RWPE1 (cell line): ENCODE measurements at regions not wholly inside any gene's neighbourhood (a gene's known extent, or its start where the extent isn't known, plus 50 kb on each side); places are given as distances from the start of the nearest gene placed in this dataset.

Source experiments
- CTCF ChIA-PET: fragments of 350-600 bp; sonication (Branson Sonifier 250); formaldehyde crosslinking; extraction: SDS; loops from one replicate; lab custom pipeline; 2021; lab: Yijun Ruan, JAX
- POLR2A ChIA-PET: fragments of 400-600 bp; formaldehyde crosslinking; extraction: SDS; loops from one replicate; lab custom pipeline; 2020; ENCODE audit warnings: antibody characterized with exemption; ENCODE audit not compliant: low non-redundant PET; lab: Yijun Ruan, JAX
- DNase-seq: peaks from one replicate; pipeline ENCODE4 v3.0.0; 2012; ENCODE audit warnings: low spot score
- H3K27ac ChIP-seq: fragments of 450-650 bp; 2 replicates; pipeline ENCODE4 v1.5.1; 2017
- CTCF ChIP-seq: fragments of 450-650 bp; conservative IDR thresholded peaks from 2 replicates; pipeline ENCODE4 v1.5.1; 2017; ENCODE audit warnings: low read depth, mild to moderate bottlenecking

- ChIA-PET POLR2A (interaction anchor here (0.7 kb wide), 1 partner anchor 193 kb away, joined by 3 read pairs; no protein-coding TSS in a partner anchor), CTCF (no interaction called here)
- H3K27ac ChIP-seq: no peak overlapping the region
- TF ChIP-seq CTCF: no peak
- no peak for DNase-seq
Measured at GRCh38 chr14:50055461-50056228, 60.7 kb downstream of the VCPKMT start.

GRCh38 chr14:50056435-50056834 is 59.9 kb downstream of the VCPKMT start:
- no peak for TF ChIP-seq CTCF
- POLR2A ChIA-PET: no interaction called here
- DNase-seq: no peak
- no peak overlapping the region for H3K27ac ChIP-seq
- CTCF ChIA-PET: interaction anchor here (0.6 kb wide), 1 partner anchor 195 kb away, joined by 3 read pairs; no protein-coding TSS in a partner anchor

- CTCF ChIA-PET: no interaction called here
- H3K27ac ChIP-seq: no peak overlapping the region
- TF ChIP-seq CTCF: no peak
- POLR2A ChIA-PET: no interaction called here
- no peak for DNase-seq
Measured at GRCh38 chr14:50057331-50057730, 59.0 kb downstream of the VCPKMT start.

GRCh38 chr14:50058113-50058512 is 58.3 kb downstream of the VCPKMT start:
- ChIA-PET POLR2A (no interaction called here), CTCF (no interaction called here)
- H3K27ac ChIP-seq: no peak overlapping the region
- no peak for DNase-seq
- TF ChIP-seq CTCF: no peak
